ENCODE measurements at regions not wholly inside any gene's neighbourhood (a gene's known extent, or its start where the extent isn't known, plus 50 kb on each side); places are given as distances from the start of the nearest gene placed in this dataset.

DNA sequence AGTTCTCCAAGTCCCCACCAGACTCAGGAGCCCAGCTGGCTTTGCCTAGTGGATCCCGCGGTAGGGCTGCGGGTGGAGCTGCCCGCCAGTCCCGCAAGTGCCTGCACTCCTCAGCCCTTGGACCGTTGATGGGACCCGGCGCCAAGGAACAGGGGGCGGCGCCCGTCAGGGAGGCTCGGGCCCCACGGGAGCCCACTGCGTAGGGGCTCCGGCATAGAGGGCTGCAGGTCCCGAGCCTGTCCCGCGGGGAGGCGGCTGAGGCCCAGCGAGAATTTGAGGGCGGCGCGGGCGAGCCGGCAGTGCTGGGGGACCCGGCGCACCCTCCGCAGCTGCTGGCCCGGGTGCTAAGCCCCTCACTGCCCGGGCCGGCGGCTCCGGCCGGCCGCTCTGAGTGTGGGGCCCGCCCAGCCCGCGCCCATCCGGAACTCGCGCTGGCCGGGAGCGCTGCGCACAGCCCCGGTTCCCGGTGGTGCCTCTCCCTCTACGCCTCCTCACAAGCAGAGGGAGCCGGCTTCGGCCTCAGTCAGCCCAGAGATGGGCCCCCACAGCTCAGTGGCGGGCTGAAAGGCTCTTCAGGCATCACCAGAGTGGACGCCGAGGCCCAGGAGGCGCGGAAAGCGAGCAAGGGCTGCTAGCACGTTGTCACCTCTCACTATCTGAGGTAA is 452.4 kb upstream of the LRFN5 start:
- Histone ChIP-seq H3K79me1 (ENCODE audit: low read length) (no peaks in the 10 kb centered on the region), H2BK12ac (ENCODE audit: low read length) (no peak overlapping the region), H3K79me2 (ENCODE audit: control insufficient read depth, insufficient read depth, low read length, poor library complexity) (no peaks in the 10 kb centered on the region), H3K9me3 (ENCODE audit: insufficient read depth, low read depth, low read length) (peaks cover 2% of the 10 kb centered on the region), H3K4ac (ENCODE audit: low read depth, low read length) (no peak overlapping the region), H3K4me1 (ENCODE audit: control insufficient read depth in 1 of 2, insufficient read depth in 2 of 2, low read length in 2 of 2) (no peaks in the 10 kb centered on the region), H3K36me3 (ENCODE audit: control insufficient read depth in 1 of 2, insufficient read depth in 2 of 2, low read length in 2 of 2) (peaks cover 0 to 3% of the 10 kb centered on the region in 2 experiments), H4K8ac (ENCODE audit: low read depth, low read length) (no peak overlapping the region), H3K18ac (ENCODE audit: low read length) (no peak overlapping the region), H2AFZ (ENCODE audit: insufficient read depth, low read length, poor library complexity) (no peak overlapping the region), H3K14ac (ENCODE audit: low read length) (no peak overlapping the region), H3K27me3 (ENCODE audit: insufficient read depth, low read length) (no peaks in the 10 kb centered on the region), H3K23ac (ENCODE audit: low read length) (no peak overlapping the region), H3K4me2 (ENCODE audit: low read length) (no peak overlapping the region), H3K9ac (ENCODE audit: low read length) (no peak overlapping the region), H4K12ac (ENCODE audit: low read depth, low read length) (no peak overlapping the region), H2BK5ac (ENCODE audit: low read depth, low read length, poor library complexity) (no peak overlapping the region), H4K91ac (ENCODE audit: low read depth, low read length) (no peak overlapping the region), H2BK120ac (ENCODE audit: insufficient read depth, low read length, poor library complexity) (no peak overlapping the region), H2AK5ac (ENCODE audit: low read length) (no peak overlapping the region), H3K4me3 (ENCODE audit: low read depth, low read length) (no peak overlapping the region), H3K27ac (ENCODE audit: low read depth, low read length) (no peak overlapping the region)
- WGBS (ENCODE audit: extremely low coverage, insufficient coverage, insufficient read length): no CpG with 5 or more reads among the region's 56 CpGs
- DNase-seq: no peak

DNA sequence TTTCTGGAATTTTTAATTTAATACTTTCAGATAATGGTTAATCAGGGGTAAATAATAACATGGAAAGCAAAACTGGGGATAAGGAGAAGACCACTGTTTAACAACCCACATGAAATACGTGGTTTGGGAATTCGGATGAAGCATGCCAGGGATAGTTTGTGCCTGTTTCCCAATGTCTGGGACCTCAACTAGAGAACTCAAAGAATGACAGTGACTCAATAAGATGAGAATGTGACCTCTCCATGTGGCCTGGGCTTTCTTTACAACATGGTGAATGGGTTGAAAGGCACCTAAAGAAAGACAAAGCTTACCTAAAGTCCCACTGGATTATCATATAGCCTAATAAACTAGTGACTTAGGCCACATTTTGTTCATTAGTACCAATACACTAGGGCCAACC is 460.3 kb upstream of the LRFN5 start:
- H4K91ac ChIP-seq (ENCODE audit: low read depth, low read length): no peak overlapping the region
- H3K4me2 ChIP-seq (ENCODE audit: low read length): no peak overlapping the region
- H3K9me3 ChIP-seq (ENCODE audit: insufficient read depth, low read depth, low read length): peaks cover 2% of the 10 kb centered on the region
- no peak overlapping the region for H3K9ac ChIP-seq (ENCODE audit: low read length)
- H3K27ac ChIP-seq (ENCODE audit: low read depth, low read length): no peak overlapping the region
- H2BK120ac ChIP-seq (ENCODE audit: insufficient read depth, low read length, poor library complexity): no peak overlapping the region
- no peak overlapping the region for H3K23ac ChIP-seq (ENCODE audit: low read length)
- H3K36me3 ChIP-seq (ENCODE audit: control insufficient read depth in 1 of 2, insufficient read depth in 2 of 2, low read length in 2 of 2): no peaks in the 10 kb centered on the region
- H2AK5ac ChIP-seq (ENCODE audit: low read length): no peak overlapping the region
- no peak overlapping the region for H4K8ac ChIP-seq (ENCODE audit: low read depth, low read length)
- H3K14ac ChIP-seq (ENCODE audit: low read length): no peak overlapping the region
- H3K4me3 ChIP-seq (ENCODE audit: low read depth, low read length): no peak overlapping the region
- WGBS (ENCODE audit: extremely low coverage, insufficient coverage, insufficient read length): no CpG with 5 or more reads among the region's 2 CpGs
- no peak overlapping the region for H4K12ac ChIP-seq (ENCODE audit: low read depth, low read length)
- H3K27me3 ChIP-seq (ENCODE audit: insufficient read depth, low read length): no peaks in the 10 kb centered on the region
- no peak overlapping the region for H3K4ac ChIP-seq (ENCODE audit: low read depth, low read length)
- no peak overlapping the region for H2BK5ac ChIP-seq (ENCODE audit: low read depth, low read length, poor library complexity)
- H3K18ac ChIP-seq (ENCODE audit: low read length): no peak overlapping the region
- no peak overlapping the region for H2BK12ac ChIP-seq (ENCODE audit: low read length)
- no peaks in the 10 kb centered on the region for H3K79me2 ChIP-seq (ENCODE audit: control insufficient read depth, insufficient read depth, low read length, poor library complexity)
- DNase-seq: peak; percentile 64 to 88
- H2AFZ ChIP-seq (ENCODE audit: insufficient read depth, low read length, poor library complexity): no peak overlapping the region
- H3K79me1 ChIP-seq (ENCODE audit: low read length): peaks cover 6% of the 10 kb centered on the region
- H3K4me1 ChIP-seq (ENCODE audit: control insufficient read depth in 1 of 2, insufficient read depth in 2 of 2, low read length in 2 of 2): peaks cover 0 to 4% of the 10 kb centered on the region in 2 experiments

DNA sequence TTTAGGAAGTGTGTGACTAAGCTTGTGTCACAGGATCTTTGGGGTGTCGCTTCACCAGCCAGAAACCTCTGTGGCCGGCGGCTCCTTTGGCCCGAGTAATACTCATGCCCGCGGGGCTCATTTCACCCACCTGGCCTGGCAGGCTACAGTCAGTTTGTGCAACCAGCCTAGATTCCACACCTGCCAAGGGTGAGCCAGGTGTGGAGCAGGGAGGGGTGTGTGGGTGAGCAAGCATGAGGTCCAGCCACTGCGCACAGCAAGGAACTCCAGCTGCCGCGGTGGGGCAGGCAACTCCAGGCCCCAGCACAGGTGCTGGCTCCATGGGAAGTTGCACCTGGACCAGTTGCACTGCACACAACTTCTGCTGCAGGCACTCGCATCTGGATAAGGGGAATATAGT is 462.3 kb upstream of the LRFN5 start:
- Histone ChIP-seq H4K12ac (ENCODE audit: low read depth, low read length) (no peak overlapping the region), H3K23ac (ENCODE audit: low read length) (no peak overlapping the region), H4K8ac (ENCODE audit: low read depth, low read length) (no peak overlapping the region), H3K9me3 (ENCODE audit: insufficient read depth, low read depth, low read length) (peaks cover 2% of the 10 kb centered on the region), H2BK120ac (ENCODE audit: insufficient read depth, low read length, poor library complexity) (no peak overlapping the region), H4K91ac (ENCODE audit: low read depth, low read length) (no peak overlapping the region), H3K79me2 (ENCODE audit: control insufficient read depth, insufficient read depth, low read length, poor library complexity) (no peaks in the 10 kb centered on the region), H3K36me3 (ENCODE audit: control insufficient read depth in 1 of 2, insufficient read depth in 2 of 2, low read length in 2 of 2) (no peaks in the 10 kb centered on the region), H3K14ac (ENCODE audit: low read length) (no peak overlapping the region), H3K79me1 (ENCODE audit: low read length) (peaks cover 6% of the 10 kb centered on the region), H3K4me3 (ENCODE audit: low read depth, low read length) (no peak overlapping the region), H3K27me3 (ENCODE audit: insufficient read depth, low read length) (no peaks in the 10 kb centered on the region), H3K27ac (ENCODE audit: low read depth, low read length) (no peak overlapping the region), H3K18ac (ENCODE audit: low read length) (no peak overlapping the region), H2BK12ac (ENCODE audit: low read length) (no peak overlapping the region), H2AK5ac (ENCODE audit: low read length) (no peak overlapping the region), H3K4me2 (ENCODE audit: low read length) (no peak overlapping the region), H3K9ac (ENCODE audit: low read length) (no peak overlapping the region), H3K4ac (ENCODE audit: low read depth, low read length) (no peak overlapping the region), H2AFZ (ENCODE audit: insufficient read depth, low read length, poor library complexity) (no peak overlapping the region), H3K4me1 (ENCODE audit: control insufficient read depth in 1 of 2, insufficient read depth in 2 of 2, low read length in 2 of 2) (peaks cover 0 to 4% of the 10 kb centered on the region in 2 experiments), H2BK5ac (ENCODE audit: low read depth, low read length, poor library complexity) (no peak overlapping the region)
- no CpG with 5 or more reads among the region's 10 CpGs for WGBS (ENCODE audit: extremely low coverage, insufficient coverage, insufficient read length)
- peak; percentile 63 to 84 for DNase-seq

DNA sequence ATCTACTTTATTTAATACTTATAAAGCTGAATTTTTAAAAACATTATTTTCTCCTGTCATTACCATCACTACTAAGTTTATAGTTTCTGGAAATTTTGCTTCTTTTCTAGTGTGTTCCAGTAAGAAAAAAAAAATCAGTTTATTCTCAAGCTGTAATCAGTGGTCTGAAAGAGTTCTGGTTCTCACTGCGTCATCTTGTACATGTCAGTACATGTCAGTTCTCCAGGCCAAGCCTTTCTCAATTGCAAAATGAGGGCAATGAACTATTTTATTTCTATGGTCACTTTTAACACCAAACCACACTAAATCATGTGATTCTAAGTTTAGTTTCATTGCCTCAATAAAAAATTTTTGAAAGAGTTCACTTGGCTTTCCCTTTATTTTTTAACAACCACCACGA is 468.9 kb upstream of the LRFN5 start:
- no peak overlapping the region for H3K23ac ChIP-seq (ENCODE audit: low read length)
- no peak overlapping the region for H3K18ac ChIP-seq (ENCODE audit: low read length)
- no peak overlapping the region for H2AFZ ChIP-seq (ENCODE audit: insufficient read depth, low read length, poor library complexity)
- H2BK12ac ChIP-seq (ENCODE audit: low read length): no peak overlapping the region
- no peaks in the 10 kb centered on the region for H3K79me1 ChIP-seq (ENCODE audit: low read length)
- no peak overlapping the region for H3K9ac ChIP-seq (ENCODE audit: low read length)
- H2BK5ac ChIP-seq (ENCODE audit: low read depth, low read length, poor library complexity): no peak overlapping the region
- no peaks in the 10 kb centered on the region for H3K27me3 ChIP-seq (ENCODE audit: insufficient read depth, low read length)
- no peaks in the 10 kb centered on the region for H3K79me2 ChIP-seq (ENCODE audit: control insufficient read depth, insufficient read depth, low read length, poor library complexity)
- no peak for DNase-seq
- H3K14ac ChIP-seq (ENCODE audit: low read length): no peak overlapping the region
- WGBS (ENCODE audit: extremely low coverage, insufficient coverage, insufficient read length): no CpG with 5 or more reads among the region's 2 CpGs
- H3K36me3 ChIP-seq (ENCODE audit: control insufficient read depth in 1 of 2, insufficient read depth in 2 of 2, low read length in 2 of 2): no peaks in the 10 kb centered on the region
- H4K91ac ChIP-seq (ENCODE audit: low read depth, low read length): no peak overlapping the region
- H4K8ac ChIP-seq (ENCODE audit: low read depth, low read length): no peak overlapping the region
- no peak overlapping the region for H3K4me2 ChIP-seq (ENCODE audit: low read length)
- H4K12ac ChIP-seq (ENCODE audit: low read depth, low read length): no peak overlapping the region
- H3K9me3 ChIP-seq (ENCODE audit: insufficient read depth, low read depth, low read length): no peaks in the 10 kb centered on the region
- no peak overlapping the region for H2AK5ac ChIP-seq (ENCODE audit: low read length)
- no peak overlapping the region for H3K27ac ChIP-seq (ENCODE audit: low read depth, low read length)
- no peak overlapping the region for H2BK120ac ChIP-seq (ENCODE audit: insufficient read depth, low read length, poor library complexity)
- no peak overlapping the region for H3K4me3 ChIP-seq (ENCODE audit: low read depth, low read length)
- no peak overlapping the region for H3K4ac ChIP-seq (ENCODE audit: low read depth, low read length)
- H3K4me1 ChIP-seq (ENCODE audit: control insufficient read depth in 1 of 2, insufficient read depth in 2 of 2, low read length in 2 of 2): no peaks in the 10 kb centered on the region

All from trophoblast cell (in vitro differentiated cells and primary cell).